Gastrocnemius medialis (tissue), 4 donors: ENCODE measurements at regions not wholly inside any gene's neighbourhood (a gene's known extent, or its start where the extent isn't known, plus 50 kb on each side); places are given as distances from the start of the nearest gene placed in this dataset.

Source experiments
- ATAC-seq, 2 donors: fragments of 150-250 bp; one replicate each; pipeline ENCODE4 v1.9.1; 2016
- DNase-seq, 2 donors: peaks; one replicate each; pipeline ENCODE4 v3.0.0-alpha.2; 2019
- H3K27ac ChIP-seq, 4 donors: fragments of 200-600 bp; sonication (generic); 1 replicate in 1 of 4; 2 replicates in 3 of 4; pipeline ENCODE4 v1.5.1; 2016 to 2018; ENCODE audit warnings: mild to moderate bottlenecking in 2 of 4, moderate library complexity in 1 of 4
- H3K27me3 ChIP-seq, 3 donors: fragments of 200-600 bp; sonication (generic) in 2 of 3; 1 replicate in 1 of 3; 2 replicates in 2 of 3; pipeline versions ENCODE4 v1.5.1 to v1.6.0; 2016 to 2019; ENCODE audit warnings: mild to moderate bottlenecking in 1 of 3, moderate library complexity in 1 of 3
- H3K36me3 ChIP-seq, 2 donors: fragments of 200-600 bp; sonication (generic) in 1 of 2; one replicate each; pipeline ENCODE4 v1.5.1; 2017 to 2018
- H3K4me1 ChIP-seq, 2 donors: fragments of 200-600 bp; sonication (generic) in 1 of 2; one replicate each; pipeline ENCODE4 v1.5.1; 2016 to 2017; ENCODE audit warnings: mild to moderate bottlenecking in 2 of 2
- H3K4me3 ChIP-seq, 4 donors: fragments of 200-600 bp; sonication (generic) in 3 of 4; 1 replicate in 1 of 4; 2 replicates in 3 of 4; pipeline ENCODE4 v1.5.1; 2016 to 2019; ENCODE audit warnings: mild to moderate bottlenecking in 2 of 4
- H3K9me3 ChIP-seq, 3 donors: fragments of 200-600 bp; sonication (generic) in 2 of 3; 1 replicate in 1 of 3; 2 replicates in 2 of 3; pipeline ENCODE4 v1.5.1; 2016 to 2019
- POLR2A ChIP-seq, 2 donors: fragments of 450-650 bp; IDR thresholded peaks; one replicate each; pipeline ENCODE4 v1.6.1; 2017; ENCODE audit warnings: antibody characterized with exemption in 2 of 2, mild to moderate bottlenecking in 2 of 2, moderate library complexity in 2 of 2
- in situ Hi-C, 4 donors: fragments of 200-750 bp; cut with MboI; loops; one replicate each; pipeline versions ENCODE4 v1.15.0 to v1.8.0; 2017; ENCODE audit warnings: low sequenced_read_pairs in 4 of 4
- intact Hi-C: fragments of 100-400 bp; cut with DNase I; formaldehyde crosslinking; loops from one replicate; pipeline ENCODE4 v1.15.1; 2023; ENCODE audit warnings: low total_unique reads
- TF ChIP-seq, protein P1 (sequence below), 5 experiments: fragments of 450-650 bp in 3 of 5; fragments of 200-600 bp in 2 of 5; sonication (generic) in 2 of 5; IDR thresholded peaks in 4 of 5; conservative IDR thresholded peaks in 1 of 5; 1 replicate in 4 of 5; 2 replicates in 1 of 5; pipeline ENCODE4 v1.5.1; 2016 to 2019; ENCODE audit warnings: antibody characterized with exemption in 5 of 5, mild to moderate bottlenecking in 3 of 5, moderate library complexity in 3 of 5

DNA sequence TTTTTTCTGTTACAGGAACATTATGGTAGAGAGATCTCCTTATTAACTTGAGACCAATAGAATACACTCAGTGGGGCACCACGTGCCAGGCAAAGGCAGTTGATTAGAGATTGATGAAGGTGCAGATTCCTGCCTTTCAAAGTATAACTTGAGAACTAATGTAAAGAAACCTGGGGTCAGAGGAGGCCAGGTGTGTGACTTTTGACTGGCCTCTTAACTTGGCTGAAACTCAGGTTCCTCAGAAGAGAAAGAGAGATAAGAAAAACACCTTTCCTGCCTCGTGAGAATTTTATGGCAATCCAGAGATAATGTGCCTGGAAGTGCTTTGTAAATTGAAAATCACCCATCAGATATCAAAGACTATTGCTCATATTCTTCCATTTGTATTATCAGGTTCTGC is 110.7 kb upstream of the GZMB start:
- no peaks in the 10 kb centered on the region for H3K9me3 ChIP-seq
- in situ Hi-C loops (no loop called here), intact Hi-C loops (no loop called here)
- H3K27me3 ChIP-seq: no peaks in the 10 kb centered on the region
- no peak overlapping the region for H3K27ac ChIP-seq
- TF ChIP-seq POLR2A (IDR thresholded peaks at IDR 0.05): no peak
- H3K4me1 ChIP-seq: no peaks in the 10 kb centered on the region
- H3K36me3 ChIP-seq: no peaks in the 10 kb centered on the region
- DNase-seq: no peak
- H3K4me3 ChIP-seq: no peak overlapping the region
- ATAC-seq: no peak

DNA sequence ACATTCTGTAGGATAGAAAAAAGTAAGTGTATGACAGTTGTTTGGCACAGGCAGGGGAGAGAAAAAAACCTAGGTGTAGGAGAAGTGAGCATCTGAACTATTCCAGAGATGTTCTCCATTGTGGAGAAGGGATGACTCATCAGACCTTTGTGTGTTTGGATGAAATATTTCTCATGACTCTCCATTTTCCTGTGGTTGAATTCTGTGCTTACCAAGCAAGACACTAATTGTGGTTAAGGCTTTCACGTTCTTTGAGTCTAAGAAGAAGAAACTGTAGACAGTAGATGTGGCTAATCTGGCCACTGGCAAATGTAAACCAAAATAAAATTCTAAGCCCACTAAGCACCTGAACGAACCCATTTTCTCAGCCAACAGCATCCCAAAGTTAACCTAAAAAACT is 107.9 kb upstream of the GZMB start:
- Histone ChIP-seq H3K4me3 (no peak overlapping the region), H3K9me3 (no peaks in the 10 kb centered on the region), H3K36me3 (no peaks in the 10 kb centered on the region), H3K27ac (no peak overlapping the region), H3K4me1 (no peaks in the 10 kb centered on the region), H3K27me3 (no peaks in the 10 kb centered on the region)
- ATAC-seq: no peak
- in situ Hi-C loops: no loop called here
- intact Hi-C loops: no loop called here
- DNase-seq: no peak
- no peak for TF ChIP-seq POLR2A (IDR thresholded peaks at IDR 0.05)
- TF ChIP-seq, protein P1, sequence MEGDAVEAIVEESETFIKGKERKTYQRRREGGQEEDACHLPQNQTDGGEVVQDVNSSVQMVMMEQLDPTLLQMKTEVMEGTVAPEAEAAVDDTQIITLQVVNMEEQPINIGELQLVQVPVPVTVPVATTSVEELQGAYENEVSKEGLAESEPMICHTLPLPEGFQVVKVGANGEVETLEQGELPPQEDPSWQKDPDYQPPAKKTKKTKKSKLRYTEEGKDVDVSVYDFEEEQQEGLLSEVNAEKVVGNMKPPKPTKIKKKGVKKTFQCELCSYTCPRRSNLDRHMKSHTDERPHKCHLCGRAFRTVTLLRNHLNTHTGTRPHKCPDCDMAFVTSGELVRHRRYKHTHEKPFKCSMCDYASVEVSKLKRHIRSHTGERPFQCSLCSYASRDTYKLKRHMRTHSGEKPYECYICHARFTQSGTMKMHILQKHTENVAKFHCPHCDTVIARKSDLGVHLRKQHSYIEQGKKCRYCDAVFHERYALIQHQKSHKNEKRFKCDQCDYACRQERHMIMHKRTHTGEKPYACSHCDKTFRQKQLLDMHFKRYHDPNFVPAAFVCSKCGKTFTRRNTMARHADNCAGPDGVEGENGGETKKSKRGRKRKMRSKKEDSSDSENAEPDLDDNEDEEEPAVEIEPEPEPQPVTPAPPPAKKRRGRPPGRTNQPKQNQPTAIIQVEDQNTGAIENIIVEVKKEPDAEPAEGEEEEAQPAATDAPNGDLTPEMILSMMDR (IDR thresholded peaks at IDR 0.05 in 4 of 5, conservative IDR thresholded peaks at IDR 0.05 in 1 of 5): no peak

DNA sequence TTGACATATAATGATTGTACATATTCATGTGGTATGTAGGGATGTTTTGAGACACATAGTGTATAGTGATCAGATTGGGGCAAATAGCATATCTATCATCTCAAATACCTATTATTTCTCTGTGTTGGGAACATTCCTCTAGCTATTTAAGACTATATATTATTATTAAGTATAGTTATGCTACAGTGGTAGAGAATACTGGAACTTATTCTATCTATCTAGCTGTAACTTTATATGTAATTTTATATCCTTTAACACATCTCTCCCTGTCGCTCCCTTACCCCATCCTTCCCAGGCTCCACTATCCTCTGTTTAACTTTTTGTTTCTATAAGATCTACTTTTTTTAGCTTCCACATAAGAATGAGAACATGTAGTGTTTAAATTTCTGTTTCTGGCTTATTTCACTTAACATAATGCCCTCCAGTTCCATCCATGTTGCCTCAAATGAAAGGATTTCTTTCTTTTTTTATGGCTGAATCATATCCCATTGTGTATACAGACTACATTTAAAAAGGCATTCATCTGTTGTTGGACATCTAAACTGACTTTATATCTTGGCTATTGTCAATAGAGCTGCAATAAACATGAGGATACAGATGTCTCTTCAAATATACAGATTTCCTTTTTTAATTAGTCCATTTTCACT is 102.1 kb upstream of the GZMB start:
- Histone ChIP-seq H3K36me3 (no peaks in the 10 kb centered on the region), H3K27me3 (no peaks in the 10 kb centered on the region), H3K27ac (no peak overlapping the region), H3K4me3 (no peak overlapping the region), H3K4me1 (no peaks in the 10 kb centered on the region), H3K9me3 (no peaks in the 10 kb centered on the region)
- intact Hi-C loops (loop anchor here (1.0 kb wide), 1 partner anchor 399 kb away; no protein-coding TSS in a partner anchor), in situ Hi-C loops (loop anchor here in 3 of 4 donors (10.0 kb wide), 2 partner anchors 399 to 419 kb away; no protein-coding TSS in a partner anchor)
- no peak for DNase-seq
- TF ChIP-seq, protein P1 (IDR thresholded peaks at IDR 0.05 in 4 of 5, conservative IDR thresholded peaks at IDR 0.05 in 1 of 5): no peak
- no peak for TF ChIP-seq POLR2A (IDR thresholded peaks at IDR 0.05)
- no peak for ATAC-seq

DNA sequence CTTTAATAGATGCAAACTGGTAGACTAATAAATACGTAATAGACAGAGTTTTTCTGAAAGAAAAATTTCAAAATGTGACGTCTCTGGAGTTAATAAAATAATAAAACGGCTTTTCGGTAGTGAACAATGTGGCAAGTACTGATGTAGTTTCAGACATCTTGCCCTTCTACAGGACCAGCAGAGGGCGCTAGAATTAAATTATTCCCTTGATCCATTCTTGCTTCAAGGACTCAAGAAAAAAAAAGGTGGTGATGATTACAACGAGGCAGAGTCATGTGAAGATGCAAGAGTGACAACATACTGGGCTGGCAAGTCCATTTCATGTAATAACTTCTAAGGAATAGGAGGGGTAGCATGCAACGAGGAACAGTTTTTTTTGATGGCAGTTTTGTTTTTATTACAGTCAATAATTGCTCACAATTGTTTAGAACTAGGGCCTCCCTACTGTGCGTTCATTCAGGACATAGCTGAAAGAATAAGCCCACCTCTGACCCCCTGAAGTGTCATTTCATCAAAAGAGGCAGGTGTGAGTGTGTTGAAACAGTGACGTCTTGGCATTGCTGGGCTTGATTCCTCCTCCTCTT is 101.0 kb upstream of the GZMB start:
- in situ Hi-C loops (loop anchor here (5.0 to 10.0 kb wide), 3 partner anchors 400 to 420 kb away; no protein-coding TSS in a partner anchor), intact Hi-C loops (loop anchor here (1.0 to 5.0 kb wide), 2 partner anchors 400 to 417 kb away; no protein-coding TSS in a partner anchor)
- peak in 1 of 2 donors; percentile 8 for DNase-seq

DNA sequence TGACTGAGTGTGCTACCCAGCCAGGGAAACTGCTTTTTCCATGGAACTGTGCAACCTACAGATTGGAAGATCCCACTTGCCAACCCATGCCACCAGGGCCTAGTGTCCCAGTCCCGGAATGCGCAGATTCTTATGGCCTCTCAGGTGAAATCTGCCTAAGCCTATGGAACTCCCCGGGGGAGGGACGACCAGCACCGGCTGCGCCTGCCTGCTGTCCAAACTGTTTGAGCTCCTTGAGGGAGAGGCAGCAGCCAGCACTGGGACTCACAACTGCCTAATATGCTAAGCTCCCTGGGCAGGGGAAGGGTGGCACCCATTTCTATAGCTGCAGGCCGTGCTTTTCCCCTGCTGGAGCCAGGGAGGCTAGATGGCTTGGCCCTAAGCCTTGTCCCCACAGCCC is 92.5 kb upstream of the GZMB start:
- Histone ChIP-seq H3K9me3 (no peaks in the 10 kb centered on the region), H3K4me1 (no peaks in the 10 kb centered on the region)
- TF ChIP-seq POLR2A (IDR thresholded peaks at IDR 0.05): no peak
- TF ChIP-seq, protein P1 (IDR thresholded peaks at IDR 0.05 in 4 of 5, conservative IDR thresholded peaks at IDR 0.05 in 1 of 5): no peak

More for the DNA sequence above, 101.0 kb upstream of the GZMB start:
- Histone ChIP-seq H3K9me3 (no peaks in the 10 kb centered on the region), H3K4me1 (no peaks in the 10 kb centered on the region), H3K27ac (no peak overlapping the region), H3K36me3 (no peaks in the 10 kb centered on the region), H3K4me3 (no peak overlapping the region), H3K27me3 (no peaks in the 10 kb centered on the region)
- ATAC-seq: peak in 1 of 2 donors; percentile 23
- TF ChIP-seq, protein P1 (IDR thresholded peaks at IDR 0.05 in 4 of 5, conservative IDR thresholded peaks at IDR 0.05 in 1 of 5): peak; percentile 25 to 64 (median 46)
- no peak for TF ChIP-seq POLR2A (IDR thresholded peaks at IDR 0.05)

More for the DNA sequence above, 92.5 kb upstream of the GZMB start:
- ATAC-seq (no peak), DNase-seq (no peak)
- in situ Hi-C loops: no loop called here
- Histone ChIP-seq H3K27ac (no peak overlapping the region), H3K27me3 (no peaks in the 10 kb centered on the region), H3K4me3 (no peak overlapping the region), H3K36me3 (no peaks in the 10 kb centered on the region)
- intact Hi-C loops: no loop called here
